Endothelial cell of umbilical vein (primary cell): ENCODE measurements at regions not wholly inside any gene's neighbourhood (a gene's known extent, or its start where the extent isn't known, plus 50 kb on each side); places are given as distances from the start of the nearest gene placed in this dataset.

Experiments
- BruUV-seq: library from RNA; stranded (reverse); fragments of 400-500 nt; replicated peaks from 2 replicates; lab custom pipeline; 2021; lab: Mats Ljungman, UMichigan
- CTCF ChIA-PET: fragments of 300-600, 350-600 bp; sonication (Branson Sonifier 250); formaldehyde crosslinking; loops from one replicate; lab custom pipeline; 2021; ENCODE audit warnings: antibody characterized with exemption, inconsistent platforms; lab: Charles Lee
- POLR2A ChIA-PET: fragments of 300-600, 350-600 bp; sonication (Branson Sonifier 250); formaldehyde crosslinking; loops from one replicate; lab custom pipeline; 2021; ENCODE audit warnings: antibody characterized with exemption, inconsistent platforms; lab: Charles Lee
- DNase-seq: peaks from one replicate; pipeline ENCODE4 v3.0.0-alpha.2; 2011; ENCODE audit warnings: low read depth, low spot score
- FAIRE-seq: peaks from 2 replicates; lab custom pipeline; 2011; peaks lifted over from hg19 to GRCh38; lab: Jason Lieb, UNC
- H2AFZ ChIP-seq: 2 replicates; pipeline ENCODE4 v1.6.0; 2012; ENCODE audit warnings: low read depth, low read length, control low read depth, inconsistent platforms
- H3K27ac ChIP-seq: 2 replicates; pipeline ENCODE4 v1.5.1; 2011; ENCODE audit warnings: low read depth, mild to moderate bottlenecking, control low read depth, low read length, moderate library complexity; ENCODE audit not compliant: insufficient read depth
- H3K27me3 ChIP-seq, 2 experiments: 2 replicates each; pipeline versions ENCODE4 v1.6.0 to v1.6.1; 2011; ENCODE audit warnings: low read length in 2 of 2, mixed read lengths in 1 of 2; ENCODE audit not compliant: control insufficient read depth in 2 of 2, insufficient read depth in 2 of 2
- H3K36me3 ChIP-seq, 2 experiments: 2 replicates in 1 of 2; 3 replicates in 1 of 2; pipeline ENCODE4 v1.5.1; 2011; ENCODE audit warnings: low read length in 2 of 2, mild to moderate bottlenecking in 1 of 2, moderate library complexity in 1 of 2; ENCODE audit not compliant: control insufficient read depth in 2 of 2, insufficient read depth in 2 of 2; ENCODE audit errors: extremely low read depth in 1 of 2
- H3K4me1 ChIP-seq: 3 replicates; pipeline ENCODE4 v1.5.1; 2011; ENCODE audit warnings: mild to moderate bottlenecking, low read length; ENCODE audit not compliant: control insufficient read depth, insufficient read depth; ENCODE audit errors: extremely low read depth
- H3K4me2 ChIP-seq: 2 replicates; pipeline ENCODE4 v1.6.1; 2011; ENCODE audit warnings: low read length, control low read depth, mixed read lengths; ENCODE audit not compliant: insufficient read depth
- H3K4me3 ChIP-seq, 3 experiments: fragments of 200-600 bp in 1 of 3; sonication (generic), shearing (Covaris generic) in 1 of 3; replicated peaks in 1 of 3; 2 replicates each; pipeline ENCODE4 v1.5.1; 2011 to 2016; ENCODE audit warnings: control low read depth in 3 of 3, low read length in 3 of 3, mild to moderate bottlenecking in 2 of 3, inconsistent platforms in 1 of 3, low read depth in 1 of 3, moderate library complexity in 1 of 3; ENCODE audit not compliant: insufficient read depth in 1 of 3
- H3K79me2 ChIP-seq: 2 replicates; pipeline ENCODE4 v1.6.0; 2012; ENCODE audit warnings: low read length, inconsistent platforms; ENCODE audit not compliant: control insufficient read depth, insufficient read depth
- H3K9ac ChIP-seq: replicated peaks from 2 replicates; pipeline ENCODE3; 2011; ENCODE audit warnings: low read length, control low read depth; ENCODE audit not compliant: insufficient read depth; ENCODE audit errors: extremely low read depth
- H3K9me1 ChIP-seq: replicated peaks from 3 replicates; pipeline ENCODE4 v1.6.0; 2011; ENCODE audit warnings: mild to moderate bottlenecking, low read length; ENCODE audit not compliant: control insufficient read depth, insufficient read depth; ENCODE audit errors: extremely low read depth
- H3K9me3 ChIP-seq: replicated peaks from 2 replicates; pipeline ENCODE4 v1.5.1; 2012; ENCODE audit warnings: low read length, inconsistent platforms; ENCODE audit not compliant: control insufficient read depth, insufficient read depth
- H4K20me1 ChIP-seq: replicated peaks from 2 replicates; pipeline ENCODE3; 2011; ENCODE audit warnings: mild to moderate bottlenecking, low read length; ENCODE audit not compliant: control insufficient read depth, insufficient read depth; ENCODE audit errors: extremely low read depth
- CTCF ChIP-seq, 2 donors: IDR thresholded peaks; 1 replicate in 1 of 2; 2 replicates in 1 of 2; pipeline ENCODE4 v1.5.1; 2011; ENCODE audit warnings: low read length in 2 of 2, mild to moderate bottlenecking in 2 of 2, moderate library complexity in 2 of 2, control low read depth in 1 of 2, inconsistent platforms in 1 of 2, low read depth in 1 of 2; ENCODE audit not compliant: insufficient read depth in 1 of 2; ENCODE audit errors: extremely low read depth in 1 of 2
- EZH2 ChIP-seq: IDR thresholded peaks from 2 replicates; pipeline ENCODE4 v1.6.1; 2012; ENCODE audit warnings: borderline replicate concordance, low read depth, mild to moderate bottlenecking, moderate library complexity, low read length, inconsistent platforms; ENCODE audit not compliant: severe bottlenecking
- FOS ChIP-seq: IDR thresholded peaks from 2 replicates; pipeline ENCODE4 v1.6.1; 2011; ENCODE audit warnings: mild to moderate bottlenecking, low read length, moderate library complexity, borderline replicate concordance; ENCODE audit not compliant: insufficient read depth
- GATA2 ChIP-seq: IDR thresholded peaks from 2 replicates; pipeline ENCODE4 v1.7.0; 2011; ENCODE audit warnings: low read depth, mild to moderate bottlenecking, moderate library complexity, mixed read lengths, low read length; ENCODE audit not compliant: insufficient read length, insufficient read depth
- JUN ChIP-seq: IDR thresholded peaks from 2 replicates; pipeline ENCODE4 v1.6.1; 2011; ENCODE audit warnings: borderline replicate concordance, low read depth; ENCODE audit not compliant: insufficient read length, insufficient read depth
- MAX ChIP-seq: IDR thresholded peaks from 2 replicates; pipeline ENCODE4 v1.6.1; 2011; ENCODE audit not compliant: insufficient read depth, insufficient read length
- MYC ChIP-seq: IDR thresholded peaks from one replicate; pipeline ENCODE4 v1.6.1; 2011; ENCODE audit warnings: mild to moderate bottlenecking, low read depth, low read length
- POLR2A ChIP-seq: IDR thresholded peaks from 2 replicates; pipeline ENCODE4 v1.6.1; 2012; ENCODE audit warnings: low read depth, mild to moderate bottlenecking, control low read depth, low read length
- POLR2AphosphoS5 ChIP-seq: IDR thresholded peaks from 2 replicates; pipeline ENCODE4 v1.6.1; 2012; ENCODE audit warnings: low read depth, mild to moderate bottlenecking, control low read depth, low read length, moderate library complexity; ENCODE audit not compliant: insufficient read depth
- dilution Hi-C: fragments of 300-500 bp; cut with MboI; formaldehyde crosslinking; loops from one replicate; pipeline ENCODE4 v1.15.0; 2019; ENCODE audit warnings: low sequenced_read_pairs; ENCODE audit not compliant: extremely low pct_ligation_motif_present
- intact Hi-C: fragments of 100-400 bp; cut with micrococcal nuclease; formaldehyde crosslinking; loops from one replicate; pipeline ENCODE4 v1.10.0; 2022

DNA sequence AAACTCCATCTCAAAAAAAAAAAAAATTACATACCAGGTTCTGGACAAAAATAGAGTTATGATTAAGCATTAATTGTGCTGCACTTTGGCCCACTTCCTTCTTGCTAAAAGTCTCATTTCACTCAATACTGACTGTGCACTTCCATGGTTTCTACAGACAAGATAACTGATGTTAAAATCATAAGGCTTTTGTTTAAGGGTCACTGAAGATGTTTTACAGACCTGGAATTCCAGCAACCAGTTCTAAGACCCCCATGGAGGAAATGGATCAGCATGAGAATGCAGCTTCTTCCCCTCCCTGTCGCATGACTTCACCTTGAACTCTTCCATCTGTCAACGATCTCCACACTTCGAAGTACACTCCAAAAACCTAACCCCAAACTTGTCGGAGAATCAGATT lies 1191.8 kb upstream of the AUTS2 start:
- POLR2A ChIA-PET = no interaction called here
- no peaks in the 10 kb centered on the region for H3K27me3 ChIP-seq
- FAIRE-seq = no peak
- H3K9me3 ChIP-seq = peaks cover 4% of the 10 kb centered on the region
- no peaks in the 10 kb centered on the region for H3K4me1 ChIP-seq
- no peak overlapping the region for H3K27ac ChIP-seq
- H3K4me3 ChIP-seq = no peak overlapping the region
- dilution Hi-C loops = no loop called here
- H2AFZ ChIP-seq = no peak overlapping the region
- H3K36me3 ChIP-seq = no peaks in the 10 kb centered on the region
- H3K4me2 ChIP-seq = no peak overlapping the region
- no peak for TF ChIP-seq GATA2
- TF ChIP-seq CTCF (IDR thresholded peaks at IDR 0.05; ENCODE audit: extremely low read depth in 1 of 2, insufficient read depth in 1 of 2, low read depth in 1 of 2, low read length in 2 of 2) = no peak
- no peak for TF ChIP-seq EZH2
- no peak for TF ChIP-seq POLR2AphosphoS5
- TF ChIP-seq JUN = no peak
- TF ChIP-seq FOS = no peak
- no peak for TF ChIP-seq POLR2A
- no peak for TF ChIP-seq MAX
- no peak for TF ChIP-seq MYC
- H3K9me1 ChIP-seq = no peaks in the 10 kb centered on the region
- DNase-seq = no peak
- BruUV-seq = no TSS peak
- CTCF ChIA-PET = no interaction called here
- H4K20me1 ChIP-seq = no peaks in the 10 kb centered on the region
- H3K79me2 ChIP-seq = no peaks in the 10 kb centered on the region
- intact Hi-C loops = no loop called here
- H3K9ac ChIP-seq = no peak overlapping the region
